ENCODE measurements at regions not wholly inside any gene's neighbourhood (a gene's known extent, or its start where the extent isn't known, plus 50 kb on each side); places are given as distances from the start of the nearest gene placed in this dataset.

GRCh38 chr2:16259010-16259409 is 318.7 kb downstream of the MYCN start:
- TF ChIP-seq CTCF (IDR thresholded peaks at IDR 0.05) (no peak), POLR2A (IDR thresholded peaks at IDR 0.05) (no peak), POLR2AphosphoS5 (IDR thresholded peaks at IDR 0.05) (no peak), EP300 (IDR thresholded peaks at IDR 0.05) (no peak)

Measured in sigmoid colon (tissue), 4 donors.